EL (cell line): ENCODE measurements at regions not wholly inside any gene's neighbourhood (a gene's known extent, or its start where the extent isn't known, plus 50 kb on each side); places are given as distances from the start of the nearest gene placed in this dataset.

Experiments used
- DNase-seq: peaks from one replicate; pipeline ENCODE4 v3.0.0-alpha.2; 2016

- no peak for DNase-seq
These were observed 153.0 kb downstream of the UXS1 start for GRCh38 chr2:106041150-106041549.

GRCh38 chr2:106039634-106040315 lies 154.3 kb downstream of the UXS1 start:
- DNase-seq = no peak

- no peak for DNase-seq
These were observed 155.3 kb downstream of the UXS1 start for GRCh38 chr2:106038601-106039375.

GRCh38 chr2:106037932-106038331 lies 156.2 kb downstream of the UXS1 start:
- DNase-seq = no peak

GRCh38 chr2:106037262-106037661 lies 156.8 kb downstream of the UXS1 start:
- DNase-seq = no peak

- no peak for DNase-seq
These were observed 159.8 kb downstream of the UXS1 start for GRCh38 chr2:106034325-106034724.

GRCh38 chr2:106032676-106033075 lies 161.4 kb downstream of the UXS1 start:
- DNase-seq = no peak

- DNase-seq = peak; percentile 64
These were observed 163.5 kb downstream of the UXS1 start for GRCh38 chr2:106030287-106031268.

- no peak for DNase-seq
These were observed 165.9 kb downstream of the UXS1 start for GRCh38 chr2:106028192-106028591.

GRCh38 chr2:106026271-106027190 lies 167.6 kb downstream of the UXS1 start:
- DNase-seq = no peak

GRCh38 chr2:106025796-106026195 lies 168.3 kb downstream of the UXS1 start:
- DNase-seq = no peak

- no peak for DNase-seq
These were observed 172.5 kb downstream of the UXS1 start for GRCh38 chr2:106021662-106022028.

- DNase-seq = no peak
These were observed 173.1 kb downstream of the UXS1 start for GRCh38 chr2:106020821-106021661.

GRCh38 chr2:106020032-106020431 lies 174.1 kb downstream of the UXS1 start:
- no peak for DNase-seq

- no peak for DNase-seq
These were observed 176.0 kb downstream of the UXS1 start for GRCh38 chr2:106018141-106018540.

GRCh38 chr2:106012591-106013347 lies 181.3 kb downstream of the UXS1 start:
- DNase-seq = no peak

GRCh38 chr2:106012001-106012590 lies 182.0 kb downstream of the UXS1 start:
- DNase-seq = no peak

GRCh38 chr2:106011380-106011779 lies 182.7 kb downstream of the UXS1 start:
- DNase-seq = no peak

- no peak for DNase-seq
These were observed 183.2 kb downstream of the UXS1 start for GRCh38 chr2:106010818-106011355.

- no peak for DNase-seq
These were observed 185.0 kb downstream of the UXS1 start for GRCh38 chr2:106009096-106009495.
